NCI-H2171 (cell line): ENCODE measurements at regions not wholly inside any gene's neighbourhood (a gene's known extent, or its start where the extent isn't known, plus 50 kb on each side); places are given as distances from the start of the nearest gene placed in this dataset.
"Not testable (repeated sequence)": the region's sequence is repeated elsewhere in the genome, so short reads cannot be mapped to it uniquely, and the experiment has no call there.

ENCODE experiments used
- DNase-seq: peaks from one replicate; lab custom pipeline; 2025; lab: John Stamatoyannopoulos, UW

DNA sequence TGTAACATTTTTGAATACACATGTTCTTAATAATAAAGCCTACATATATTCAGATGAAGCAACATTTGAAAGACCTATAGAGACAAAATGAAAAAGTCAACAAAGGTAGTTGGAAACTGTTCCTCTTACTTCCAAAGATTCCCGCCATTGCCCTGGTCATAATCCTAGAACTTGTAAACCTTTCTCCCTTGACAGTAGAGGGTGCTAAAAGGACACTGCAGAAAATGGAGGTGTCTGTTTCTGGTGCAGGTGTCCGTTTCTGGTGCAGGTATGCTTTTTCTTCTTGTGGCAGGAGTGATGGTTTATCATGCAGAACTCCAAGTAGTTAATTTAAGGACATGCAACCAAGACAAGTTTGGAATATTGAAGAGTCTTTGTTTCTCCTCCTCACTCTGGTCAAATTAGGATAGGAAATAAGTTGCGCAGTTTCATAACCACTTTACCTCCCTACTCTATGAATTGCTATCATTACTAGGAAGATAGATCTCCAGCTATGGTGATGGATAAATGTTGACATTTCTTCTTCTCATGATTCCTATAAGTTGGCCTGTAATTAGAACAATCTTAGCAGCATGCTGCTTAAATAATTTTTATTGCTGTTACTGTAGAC lies 56.0 kb upstream of the FAM174A start:
- no peak for DNase-seq

DNA sequence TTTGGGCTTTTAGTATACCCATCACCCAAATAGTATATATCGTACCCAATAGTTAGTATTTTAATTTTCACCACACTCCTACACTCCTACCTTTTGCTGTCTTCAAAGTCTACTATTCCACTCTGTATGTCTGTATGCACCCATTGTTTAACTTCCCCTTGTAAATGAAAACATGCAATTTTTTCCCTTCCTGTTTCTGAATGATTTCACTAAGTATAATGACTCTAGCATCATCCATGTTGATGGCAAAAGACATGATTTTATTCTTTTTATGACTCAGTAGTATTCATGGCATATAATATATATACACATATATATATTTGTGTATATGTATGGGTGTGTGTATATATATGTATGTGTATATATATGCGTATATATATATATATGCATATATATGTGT lies 63.1 kb upstream of the FAM174A start:
- no peak for DNase-seq

DNA sequence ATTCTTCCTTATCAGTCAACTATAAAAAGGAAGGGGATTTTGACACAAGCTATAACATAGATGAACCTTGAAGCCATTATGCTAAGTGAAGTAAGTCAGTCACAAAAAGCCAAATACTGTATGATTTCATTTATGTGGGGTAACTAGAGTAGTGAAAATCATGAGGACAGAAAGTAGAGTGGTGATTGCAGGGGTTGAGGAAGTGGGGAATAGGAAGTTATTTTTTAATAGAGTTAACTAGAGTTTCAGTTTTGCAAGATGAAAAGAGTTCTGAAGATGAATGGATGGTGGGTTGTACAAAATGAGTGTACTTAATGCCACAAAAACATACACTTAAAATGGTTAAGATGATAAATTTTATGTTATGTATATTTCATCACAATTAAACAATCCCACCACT lies 65.4 kb upstream of the FAM174A start:
- DNase-seq, result no peak

DNA sequence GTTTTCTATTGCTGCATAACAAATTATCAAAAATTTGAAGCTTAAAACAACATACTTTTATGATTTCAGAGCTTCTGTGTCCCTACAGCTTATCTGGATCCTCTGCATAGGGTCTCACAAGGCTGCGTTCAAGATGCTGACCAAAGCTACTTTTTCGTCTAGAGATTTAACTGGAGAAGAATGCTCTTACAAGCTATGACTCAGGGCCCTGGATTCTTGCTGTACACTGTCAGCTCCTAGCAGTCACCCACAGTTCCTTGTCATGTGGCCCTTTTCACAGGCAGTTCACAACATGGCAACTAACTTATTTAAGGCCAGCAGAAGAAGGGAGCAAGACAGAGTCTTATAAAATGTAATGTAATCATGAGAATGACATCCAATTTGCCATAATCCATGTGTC lies 70.8 kb upstream of the FAM174A start:
- no peak for DNase-seq

DNA sequence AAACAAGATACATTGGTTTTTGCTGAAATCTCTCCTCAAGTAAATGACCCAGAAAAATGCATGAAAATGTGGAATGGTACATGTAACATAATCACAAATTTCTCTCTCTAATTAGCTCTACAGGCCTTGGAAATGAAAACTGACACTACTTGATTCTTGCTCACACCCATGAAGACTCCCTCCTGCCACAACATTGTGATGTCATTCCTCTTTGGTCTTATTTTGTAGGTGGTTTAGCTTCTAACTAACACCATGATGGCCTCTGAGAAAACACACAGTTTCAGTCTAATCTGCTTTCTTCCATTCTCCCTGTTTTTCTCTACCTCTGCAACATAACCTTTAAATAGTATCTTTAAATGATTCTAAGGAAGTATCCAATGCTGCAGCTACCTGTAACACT lies 78.6 kb upstream of the FAM174A start:
- no peak for DNase-seq

DNA sequence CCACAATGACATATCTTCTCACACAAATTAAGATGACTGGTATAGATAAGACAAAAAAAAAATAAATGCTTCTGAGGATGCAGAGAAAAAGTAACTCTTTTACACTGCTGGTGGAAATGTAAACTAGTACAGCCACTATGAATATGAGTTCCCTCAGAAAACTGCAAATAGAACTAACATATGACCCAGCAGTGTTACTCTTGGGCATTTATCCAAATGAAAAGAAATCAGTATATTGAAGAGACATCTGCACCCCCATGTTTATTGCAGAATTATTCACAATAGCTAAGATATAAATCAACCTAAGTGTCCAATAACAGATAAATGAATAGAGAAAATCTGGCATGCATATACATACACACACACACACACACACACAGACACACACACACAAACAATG lies 83.0 kb upstream of the FAM174A start:
- DNase-seq, result no peak

DNA sequence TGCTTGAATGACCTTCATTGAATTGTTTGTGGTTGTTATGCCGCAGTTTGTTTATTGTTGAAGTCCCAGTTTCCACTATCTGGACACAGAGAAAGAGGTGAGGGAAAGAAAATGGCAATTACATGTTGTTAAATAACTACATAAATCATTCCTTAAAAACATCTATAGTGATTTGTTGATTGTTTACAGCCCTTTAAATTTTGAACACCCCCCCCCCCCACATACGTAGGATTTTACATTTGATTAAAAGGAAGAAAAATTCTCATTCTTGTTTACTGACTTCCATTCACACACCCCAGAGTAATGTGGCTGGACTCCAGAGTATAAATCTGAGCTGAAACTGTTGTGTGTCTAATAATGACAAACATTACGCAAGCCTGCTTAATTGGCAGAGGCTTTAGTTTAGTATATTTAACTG lies 87.1 kb upstream of the FAM174A start:
- no peak for DNase-seq

DNA sequence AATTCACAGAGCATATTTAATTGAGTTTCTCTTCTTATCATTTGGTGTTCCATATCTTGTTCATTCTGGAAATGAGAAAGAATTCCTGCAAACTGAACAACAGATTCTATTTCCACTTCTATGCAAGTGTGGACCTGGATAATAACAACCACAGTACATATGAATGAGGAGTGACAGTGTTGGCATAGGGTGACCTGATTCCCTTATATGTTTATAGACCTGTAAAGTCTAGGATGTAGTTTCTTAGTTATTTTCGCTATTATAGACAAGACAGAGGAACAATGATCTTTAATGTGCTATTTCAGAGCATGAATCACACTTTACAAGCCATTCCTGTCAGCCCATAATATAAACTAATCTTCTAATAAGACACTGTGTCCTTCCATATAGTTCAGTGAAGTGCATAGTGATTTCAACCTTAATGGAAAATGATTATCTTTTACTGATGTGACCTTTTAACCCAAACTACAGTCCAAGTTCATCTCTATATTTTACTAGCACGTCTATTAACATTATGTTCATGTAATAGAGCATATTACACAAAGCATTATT lies 88.2 kb upstream of the FAM174A start:
- no peak for DNase-seq

DNA sequence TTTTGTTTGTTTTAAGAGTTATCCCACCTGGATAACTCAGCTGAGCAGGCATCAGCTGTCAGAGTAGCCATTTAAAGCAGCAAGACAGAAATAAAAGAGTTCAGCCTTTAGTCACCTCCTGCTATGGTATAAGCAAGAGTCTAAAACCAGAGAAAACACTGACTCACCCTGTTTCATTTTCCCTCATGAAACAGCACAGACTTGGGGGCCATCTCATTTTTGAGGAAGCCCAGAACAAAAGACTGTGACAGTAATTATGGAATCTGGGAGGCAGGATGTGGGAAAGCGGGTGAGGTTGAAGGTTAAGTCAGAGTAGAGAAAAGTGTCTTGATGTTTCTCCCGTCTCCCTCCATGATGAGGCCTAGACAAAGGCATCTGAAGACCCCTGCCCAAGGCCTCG lies 90.2 kb upstream of the FAM174A start:
- DNase-seq, result no peak

DNA sequence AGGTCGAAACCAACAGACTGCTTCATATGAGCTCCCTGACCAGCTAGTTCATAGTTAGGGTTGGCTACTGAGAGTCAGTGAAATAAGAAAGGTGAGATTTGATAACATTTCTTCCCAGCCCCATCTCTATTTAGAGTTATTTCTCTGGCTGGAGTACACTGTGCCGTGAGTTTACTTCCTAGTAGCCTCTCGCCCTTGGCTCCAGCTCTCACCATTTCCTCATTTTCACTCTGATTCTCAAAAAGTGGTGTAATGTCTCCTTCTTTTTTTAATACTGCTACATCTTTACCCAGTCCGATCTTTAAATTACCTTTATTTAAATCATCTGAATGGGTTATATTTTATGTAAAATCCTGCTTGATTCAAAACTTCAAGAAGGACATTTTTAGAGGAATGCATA lies 100.4 kb upstream of the FAM174A start:
- DNase-seq, result no peak

DNA sequence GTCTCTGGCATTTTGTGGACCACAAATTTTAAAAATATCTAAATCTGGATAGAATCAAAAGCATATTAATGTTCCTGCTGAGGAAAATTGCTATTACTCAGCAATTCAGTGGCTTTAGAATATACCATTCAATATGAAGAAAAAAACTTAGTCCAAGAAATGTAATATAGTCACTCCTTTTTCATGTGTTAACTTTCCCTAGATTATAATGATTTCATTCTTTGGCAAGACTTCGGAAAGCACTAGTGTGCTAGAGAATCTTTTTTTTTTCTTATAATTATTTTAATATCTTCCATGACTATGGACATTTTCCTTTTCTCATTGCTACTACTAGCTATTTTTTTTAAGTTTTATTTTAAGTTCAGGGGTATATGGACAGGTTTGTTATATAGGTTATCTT lies 102.4 kb upstream of the FAM174A start:
- no peak for DNase-seq

DNA sequence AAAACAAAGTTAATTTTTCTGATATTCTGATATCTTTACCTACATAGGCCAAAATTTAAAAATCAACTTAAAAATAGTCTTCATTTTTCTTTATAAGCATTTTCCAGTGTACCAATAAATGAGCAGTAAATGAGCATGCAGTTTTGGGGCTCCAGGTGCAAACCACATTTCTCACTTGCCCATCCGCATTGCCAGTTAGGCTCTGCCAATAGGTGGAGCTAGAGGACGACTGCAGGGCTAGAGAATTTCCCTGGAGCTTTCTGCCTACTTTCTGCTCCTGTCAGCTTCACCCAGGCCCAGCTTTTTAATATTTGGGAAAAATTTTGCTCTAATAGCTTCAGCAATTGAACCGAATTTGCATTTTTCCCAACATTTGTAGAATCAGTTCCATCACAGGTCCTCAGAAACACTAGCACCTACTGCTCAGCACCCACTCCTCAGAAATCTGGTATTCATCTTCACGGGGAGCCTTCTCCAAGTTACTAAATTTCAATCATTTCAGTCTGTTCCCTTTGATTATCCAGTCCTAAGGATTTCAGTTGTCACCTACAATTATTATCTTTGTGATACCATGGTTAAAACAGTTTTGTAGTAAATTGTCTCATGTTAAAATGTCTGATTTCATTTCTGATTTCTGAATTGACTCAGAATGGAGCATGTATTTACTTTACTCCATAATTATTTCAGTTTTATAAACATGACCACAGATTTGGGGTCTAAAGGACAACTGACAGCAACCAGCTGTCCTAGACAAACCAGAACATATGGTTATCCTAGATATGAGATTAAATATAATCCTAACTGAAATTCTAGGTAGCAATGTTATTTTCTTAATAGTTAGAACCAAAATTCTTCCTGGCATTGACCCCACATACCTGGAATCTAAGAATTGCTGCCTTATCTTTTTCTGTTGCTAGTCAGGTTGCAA lies 104.6 kb upstream of the FAM174A start:
- DNase-seq, result peak; percentile 13

DNA sequence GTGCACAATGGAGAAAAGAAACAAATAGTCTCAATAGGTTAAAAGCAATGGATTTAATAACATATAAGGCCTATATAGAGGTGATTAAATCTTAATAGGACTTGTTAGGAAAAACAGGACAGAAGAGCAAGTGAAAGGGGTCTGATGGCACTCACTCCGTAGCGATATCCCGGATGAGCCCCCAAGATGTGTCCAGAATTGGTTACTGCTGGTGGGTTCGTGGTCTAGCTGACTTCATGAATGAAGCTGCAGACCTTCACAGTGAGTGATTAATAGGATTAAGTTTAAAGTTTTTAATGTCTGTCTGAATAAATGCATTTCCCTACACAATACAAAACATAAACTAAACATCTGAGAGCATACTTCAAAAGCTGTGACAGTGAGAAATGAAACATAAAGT lies 110.4 kb upstream of the FAM174A start:
- DNase-seq, result no peak

DNA sequence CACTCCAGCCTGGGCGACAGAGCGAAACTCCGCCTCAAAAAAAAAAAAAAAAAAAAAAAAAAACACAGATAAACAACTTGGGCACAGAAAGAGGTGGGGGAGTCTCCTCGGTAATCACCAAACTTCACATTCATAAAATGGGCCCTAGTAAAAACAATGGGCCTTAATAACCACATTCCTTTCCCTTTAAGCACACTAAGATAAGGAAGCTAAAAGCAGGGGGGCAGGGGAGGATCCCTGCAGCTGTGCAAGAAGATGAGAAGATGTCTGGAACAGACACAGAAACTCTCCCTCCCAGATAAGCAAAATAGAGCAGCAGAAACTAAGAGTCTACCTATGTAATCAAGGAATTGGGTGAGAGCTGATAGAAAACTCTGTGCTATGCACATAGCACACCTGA lies 111.2 kb upstream of the FAM174A start:
- no peak for DNase-seq

DNA sequence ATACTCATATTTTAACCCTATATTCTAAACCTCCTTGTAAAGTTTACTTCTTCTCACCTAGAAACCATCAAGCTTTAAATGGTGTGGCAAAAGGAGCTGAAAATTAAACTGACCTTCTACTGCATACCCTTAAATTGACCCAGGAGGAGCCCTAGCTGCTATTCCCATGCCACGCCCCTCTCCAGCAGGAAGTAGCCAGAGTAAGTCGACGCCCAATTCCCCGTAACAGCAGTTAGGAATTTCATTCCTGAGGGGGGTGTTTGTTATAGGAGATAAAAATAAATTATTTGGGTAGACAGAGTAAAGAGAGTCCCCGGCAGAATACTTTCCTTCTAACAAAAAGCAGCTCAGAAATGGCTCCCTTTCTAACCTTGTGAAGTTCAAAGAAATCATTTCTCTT lies 111.8 kb upstream of the FAM174A start:
- no peak for DNase-seq

DNA sequence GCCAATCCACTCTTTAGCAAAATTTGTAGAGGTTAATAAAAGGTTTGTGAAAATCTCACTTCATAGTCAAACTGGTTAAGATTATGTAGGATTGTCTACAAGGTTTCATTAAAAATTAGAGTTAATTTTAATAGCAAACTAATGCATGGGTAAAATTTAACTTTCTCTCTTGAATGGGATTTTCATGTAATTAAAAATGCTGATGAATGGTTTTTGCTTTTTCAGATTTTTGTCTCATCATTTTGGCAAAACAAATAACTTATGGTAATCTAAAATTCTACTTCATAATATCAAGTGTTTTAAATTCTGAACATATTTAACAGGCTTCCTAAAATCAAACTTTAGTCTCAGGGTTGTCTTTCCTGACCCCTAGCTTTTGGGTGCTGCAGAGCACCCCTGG lies 113.8 kb upstream of the FAM174A start:
- DNase-seq, result no peak

DNA sequence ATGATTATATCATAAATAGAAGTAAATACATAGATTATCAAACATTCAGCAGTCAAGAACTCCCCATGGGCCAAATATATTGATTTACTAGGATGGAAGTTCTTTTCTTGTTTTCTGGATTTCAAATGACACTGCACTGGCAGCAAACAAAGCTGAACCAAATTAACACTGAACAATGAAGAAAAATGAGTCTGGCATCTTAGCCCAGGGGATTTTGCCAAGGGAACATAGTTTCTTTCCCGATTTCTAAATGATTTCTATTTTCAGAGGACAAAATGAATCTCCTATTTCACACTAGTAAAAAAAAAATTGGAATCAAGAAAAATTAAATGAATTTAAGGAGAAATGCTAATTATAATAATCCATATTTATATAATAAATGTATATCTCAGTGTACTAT lies 116.9 kb upstream of the FAM174A start:
- no peak for DNase-seq

DNA sequence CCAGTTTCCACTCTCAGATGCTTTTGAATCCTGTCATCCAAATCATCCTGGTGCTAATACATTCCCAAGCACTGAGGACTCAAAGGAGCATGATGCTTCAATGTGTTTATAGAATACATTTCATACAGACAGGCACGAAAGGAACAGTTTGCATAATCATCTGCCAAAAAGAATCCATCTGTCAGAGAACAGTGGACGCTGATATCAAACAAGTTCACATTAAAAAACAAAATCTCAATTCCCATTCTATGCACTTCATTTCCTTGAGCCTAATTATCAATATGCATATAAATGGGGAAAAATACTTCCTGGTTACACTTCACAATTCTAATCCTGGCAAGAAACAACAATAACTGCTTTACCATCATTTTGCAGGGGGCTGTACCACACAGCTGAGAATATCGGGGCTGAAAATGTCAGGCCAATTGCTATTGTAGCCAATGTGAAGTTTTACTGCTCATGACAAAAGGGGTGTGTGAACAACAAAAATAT lies 125.5 kb upstream of the FAM174A start:
- no peak for DNase-seq

DNA sequence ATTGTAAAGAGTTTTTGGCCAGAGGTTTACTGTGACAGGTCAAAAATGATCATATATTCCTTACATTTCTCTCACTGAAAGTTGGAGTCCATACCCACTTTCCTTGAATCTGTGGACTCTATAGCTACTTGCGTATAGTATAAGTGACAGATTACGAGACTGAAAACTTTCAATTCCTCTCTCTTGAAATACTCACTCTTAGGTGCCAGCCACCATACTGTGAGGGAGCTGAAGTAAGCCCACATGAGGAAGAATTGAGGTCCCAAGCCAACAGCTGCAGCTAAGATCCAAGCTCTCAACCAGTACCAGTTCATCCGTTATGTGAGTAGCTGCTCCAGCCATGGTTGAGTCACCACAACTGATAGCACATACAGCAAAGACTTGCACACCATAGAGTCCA lies 128.1 kb upstream of the FAM174A start:
- no peak for DNase-seq

DNA sequence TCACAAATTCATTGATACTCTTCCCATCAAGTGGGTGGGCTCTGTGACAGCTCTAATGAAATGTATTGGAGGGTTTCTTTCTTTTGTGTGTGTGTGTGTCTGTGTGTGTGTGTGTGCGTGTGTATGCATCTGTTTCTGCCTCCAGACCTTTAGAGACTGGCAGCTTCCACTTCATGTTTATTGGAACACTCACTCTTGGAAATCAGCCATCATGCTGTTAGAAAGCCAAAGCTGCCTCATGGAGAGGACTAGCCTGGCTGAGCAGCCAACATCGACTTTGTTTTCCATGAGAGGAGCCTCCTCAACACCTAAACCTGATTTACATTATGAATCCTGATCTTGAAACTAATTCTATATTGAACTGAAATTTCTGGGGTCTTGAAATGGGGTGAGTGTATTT lies 128.5 kb upstream of the FAM174A start:
- no peak for DNase-seq

DNA sequence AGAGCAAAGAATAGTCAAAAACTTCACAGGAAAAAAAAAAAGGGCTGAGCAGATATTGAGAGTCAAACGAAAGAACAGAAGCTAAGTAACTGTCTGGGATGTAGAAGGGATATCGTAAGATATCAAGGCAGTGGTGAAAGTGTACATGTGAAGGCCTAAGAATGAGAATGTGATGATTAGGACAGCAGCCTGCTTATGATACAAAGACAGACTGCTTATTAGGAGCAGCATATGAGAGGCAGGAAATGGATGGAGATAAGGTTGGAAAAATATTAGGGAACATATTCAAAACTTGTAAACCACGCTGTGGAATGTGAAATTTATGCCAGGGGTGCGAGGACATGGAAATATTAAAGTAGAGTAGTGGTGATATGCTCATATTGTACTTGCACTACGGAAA lies 133.1 kb upstream of the FAM174A start:
- DNase-seq, result no peak

DNA sequence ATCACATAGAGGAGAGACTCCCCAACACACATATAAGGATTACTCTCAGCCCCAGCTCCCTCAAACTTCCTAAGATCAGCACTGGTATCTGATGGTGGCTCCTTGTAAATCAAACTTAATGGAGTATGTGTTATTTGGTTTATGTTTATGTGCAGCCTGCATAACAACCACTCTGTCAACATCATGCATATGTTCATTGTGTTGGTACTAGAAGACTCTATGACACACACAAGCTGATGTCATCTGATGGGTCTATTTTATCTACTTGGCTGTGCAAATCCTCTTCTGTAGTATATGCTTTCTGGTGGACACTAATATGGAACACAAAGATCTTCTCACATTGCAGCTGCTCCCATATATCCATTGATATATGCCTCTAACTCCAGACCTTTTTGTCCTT lies 134.0 kb upstream of the FAM174A start:
- no peak for DNase-seq

DNA sequence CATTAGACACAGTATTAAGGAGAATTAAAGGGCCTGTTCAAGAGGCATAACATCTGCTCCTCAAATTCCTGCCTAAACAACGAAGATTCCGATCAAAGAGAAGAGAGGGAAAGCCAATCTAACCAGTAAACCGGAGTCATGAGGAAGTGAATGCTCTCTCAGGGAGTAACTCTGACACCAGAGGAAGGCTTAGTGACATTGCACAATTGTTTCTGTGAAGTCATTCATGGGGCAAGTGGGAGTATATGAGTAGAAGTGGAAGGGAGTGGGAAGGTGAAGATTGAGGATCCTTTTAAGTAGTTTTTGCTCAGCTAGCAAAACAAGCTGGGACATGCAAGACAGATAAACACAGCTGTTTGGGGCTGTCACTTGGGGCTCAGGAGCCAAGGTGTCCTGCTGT lies 136.4 kb upstream of the FAM174A start:
- not testable (repeated sequence) for DNase-seq
